Duodenal mucosa (tissue), 2 donors: ENCODE measurements at regions not wholly inside any gene's neighbourhood (a gene's known extent, or its start where the extent isn't known, plus 50 kb on each side); places are given as distances from the start of the nearest gene placed in this dataset.
"Not testable (repeated sequence)": the region's sequence is repeated elsewhere in the genome, so short reads cannot be mapped to it uniquely, and the experiment has no call there.

Experiments
- H3K27ac ChIP-seq: one replicate; pipeline ENCODE4 v1.7.0; 2013; ENCODE audit warnings: low read depth, low read length
- H3K27me3 ChIP-seq, 2 donors: one replicate each; pipeline ENCODE4 v1.7.0; 2013; ENCODE audit warnings: low read length in 2 of 2, control low read depth in 1 of 2; ENCODE audit not compliant: insufficient read depth in 2 of 2, control insufficient read depth in 1 of 2
- H3K36me3 ChIP-seq, 2 donors: one replicate each; pipeline ENCODE4 v1.7.0; 2013; ENCODE audit warnings: low read length in 2 of 2, control low read depth in 1 of 2; ENCODE audit not compliant: insufficient read depth in 2 of 2, control insufficient read depth in 1 of 2
- H3K4me1 ChIP-seq, 2 donors: one replicate each; pipeline ENCODE4 v1.7.0; 2013; ENCODE audit warnings: low read length in 2 of 2, control low read depth in 1 of 2; ENCODE audit not compliant: insufficient read depth in 2 of 2, control insufficient read depth in 1 of 2
- H3K4me3 ChIP-seq, 2 donors: one replicate each; pipeline ENCODE4 v1.7.0; 2013; ENCODE audit warnings: low read length in 2 of 2, low read depth in 1 of 2
- H3K9ac ChIP-seq, 2 donors: one replicate each; pipeline ENCODE4 v1.7.0; 2013; ENCODE audit warnings: low read length in 2 of 2, low read depth in 1 of 2
- H3K9me3 ChIP-seq, 2 donors: one replicate each; pipeline ENCODE4 v1.7.0; 2013; ENCODE audit warnings: low read length in 2 of 2, control low read depth in 1 of 2; ENCODE audit not compliant: control insufficient read depth in 1 of 2

DNA sequence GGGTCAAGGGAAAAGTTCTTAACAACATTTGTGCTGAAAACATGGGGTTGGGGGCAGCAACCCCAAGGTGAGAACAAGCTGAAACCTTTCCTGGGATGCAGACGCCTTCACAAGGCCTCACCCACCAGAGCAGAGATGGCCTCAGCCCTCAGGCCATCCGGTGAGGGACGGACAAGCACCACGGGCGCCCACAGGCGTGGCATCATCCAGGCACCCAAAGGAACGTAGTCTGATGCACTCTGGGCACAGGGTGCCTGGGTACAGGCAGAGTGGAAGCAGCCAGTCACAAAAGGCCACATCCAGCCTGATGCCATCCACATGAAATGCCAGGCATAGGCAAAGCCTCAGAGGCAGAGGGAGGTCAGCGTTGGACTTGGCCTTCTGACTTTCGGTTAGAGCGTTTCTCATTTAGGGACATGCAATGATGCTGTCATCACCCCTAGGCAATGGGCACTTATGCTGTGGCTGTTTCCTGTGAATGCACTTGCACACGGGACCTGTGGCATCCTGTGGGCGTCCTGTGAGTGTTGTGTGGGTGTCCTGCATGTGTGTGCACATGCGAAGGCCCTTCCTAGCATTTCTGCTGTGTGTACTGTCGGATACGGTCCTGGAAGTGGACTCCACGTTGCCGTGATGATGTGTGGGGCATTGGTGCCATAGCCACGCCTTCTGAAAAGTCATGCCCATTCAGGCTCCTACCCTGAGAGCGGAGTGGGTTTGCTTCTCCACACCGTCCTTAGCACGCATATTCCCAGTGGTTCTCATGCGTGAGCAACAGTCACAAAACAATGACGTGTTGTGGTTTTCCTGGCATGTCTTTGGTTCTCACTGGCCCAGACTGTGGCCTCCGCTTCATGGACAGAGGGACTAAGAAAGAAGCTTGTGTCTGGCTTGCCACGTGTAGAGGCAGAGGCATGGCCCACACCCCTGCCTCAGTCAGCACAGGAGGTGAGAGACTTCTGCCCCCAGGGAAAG, 52.7 kb upstream of the ZNF469 start:
- Histone ChIP-seq H3K4me3 (no peak overlapping the region), H3K27ac (no peak overlapping the region), H3K27me3 (no peaks in the 10 kb centered on the region), H3K36me3 (no peaks in the 10 kb centered on the region), H3K4me1 (peaks cover 0 to 5% of the 10 kb centered on the region in 2 donors), H3K9me3 (no peaks in the 10 kb centered on the region), H3K9ac (no peak overlapping the region)

- Histone ChIP-seq H3K27me3 (no peaks in the 10 kb centered on the region), H3K4me1 (peaks cover 0 to 5% of the 10 kb centered on the region in 2 donors), H3K9me3 (no peaks in the 10 kb centered on the region), H3K4me3 (no peak overlapping the region), H3K36me3 (no peaks in the 10 kb centered on the region), H3K27ac (no peak overlapping the region), H3K9ac (no peak overlapping the region)
Measured at GRCh38 chr16:88330971-88331890, 51.5 kb upstream of the ZNF469 start.

- no peaks in the 10 kb centered on the region for H3K9me3 ChIP-seq
- H3K4me3 ChIP-seq, result no peak overlapping the region
- no peaks in the 10 kb centered on the region for H3K27me3 ChIP-seq
- no peaks in the 10 kb centered on the region for H3K36me3 ChIP-seq
- peaks cover 0 to 5% of the 10 kb centered on the region in 2 donors for H3K4me1 ChIP-seq
- H3K9ac ChIP-seq, result no peak overlapping the region
- H3K27ac ChIP-seq, result peak overlapping the region; percentile 39
Measured at GRCh38 chr16:88331989-88332920, 50.5 kb upstream of the ZNF469 start.

- H3K27me3 ChIP-seq, H3K4me1 ChIP-seq, H3K9me3 ChIP-seq, H3K9ac ChIP-seq, H3K4me3 ChIP-seq, H3K27ac ChIP-seq, H3K36me3 ChIP-seq: not testable (repeated sequence)
Measured at GRCh38 chr16:88332921-88333825, 49.6 kb upstream of the ZNF469 start.
